ENCODE measurements at regions not wholly inside any gene's neighbourhood (a gene's known extent, or its start where the extent isn't known, plus 50 kb on each side); places are given as distances from the start of the nearest gene placed in this dataset.

DNA sequence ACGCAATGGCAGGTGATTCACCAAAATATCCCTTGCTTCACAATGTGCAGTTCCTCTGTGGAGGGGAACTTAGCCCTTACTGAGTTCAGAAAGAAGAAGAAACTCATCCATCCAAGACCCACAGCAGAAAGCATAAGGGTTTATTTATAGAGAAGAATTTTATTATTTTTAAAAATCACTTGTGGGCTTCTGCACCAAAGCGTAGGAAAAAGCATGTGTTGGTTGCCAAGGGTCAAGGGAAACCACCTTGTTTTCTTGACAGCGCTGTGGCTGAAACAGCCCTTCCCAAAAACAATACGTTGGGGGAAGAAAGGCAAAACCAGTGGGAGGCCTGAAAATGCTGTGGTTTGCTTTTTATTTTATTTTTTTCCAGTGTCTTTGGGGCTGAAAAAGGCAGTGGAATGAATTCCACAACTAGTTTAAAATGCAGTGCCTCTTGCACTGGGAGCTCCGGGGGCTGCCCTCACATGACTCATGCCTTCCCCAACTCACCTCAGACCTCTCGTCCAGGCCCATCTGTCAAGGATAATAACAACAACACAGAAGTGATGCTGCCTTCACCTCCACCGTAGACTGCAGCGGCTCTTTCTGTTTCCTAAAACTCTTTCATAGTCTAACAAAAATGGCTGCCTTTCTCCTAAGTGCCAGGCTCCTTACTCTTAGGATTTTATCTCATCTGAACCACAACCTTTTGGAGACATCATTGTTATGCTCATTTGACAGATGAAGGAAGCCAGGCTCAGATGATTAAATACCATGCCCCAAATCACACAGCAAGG is 224.2 kb upstream of the JUN start:
- TF ChIP-seq EP300 (IDR thresholded peaks at IDR 0.05) = no peak
- TF ChIP-seq CTCF (IDR thresholded peaks at IDR 0.05) = no peak

All from tibial nerve (tissue), 4 donors.